PC-3 (cell line): ENCODE measurements at regions not wholly inside any gene's neighbourhood (a gene's known extent, or its start where the extent isn't known, plus 50 kb on each side); places are given as distances from the start of the nearest gene placed in this dataset.
A peak's percentile ranks its signal among the peaks of the same experiment; 100 is the strongest.

Experiments
- ATAC-seq: fragments of 200-7000 bp; cut with Tn5 transposase; 2 replicates; pipeline ENCODE4 v1.9.1; 2020; ENCODE audit warnings: mild to moderate bottlenecking, moderate library complexity
- BruUV-seq: library from RNA; stranded (reverse); fragments of 400-500 nt; replicated peaks from 2 replicates; lab custom pipeline; 2021; lab: Mats Ljungman, UMichigan
- CTCF ChIA-PET: fragments of 300-600 bp; sonication (Branson Sonifier 250); formaldehyde crosslinking; loops from one replicate; lab custom pipeline; 2022; ENCODE audit warnings: antibody characterized with exemption; lab: Charles Lee
- POLR2A ChIA-PET: fragments of 300-600 bp; sonication (Branson Sonifier 250); formaldehyde crosslinking; loops from one replicate; lab custom pipeline; 2022; ENCODE audit warnings: antibody characterized with exemption; ENCODE audit not compliant: unreplicated experiment; lab: Charles Lee
- DNase-seq: peaks from one replicate; pipeline ENCODE4 v3.0.0-alpha.2; 2015
- H2AFZ ChIP-seq: fragments of 300-600 bp; sonication (generic); 2 replicates; pipeline ENCODE4 v1.6.0; 2016; ENCODE audit warnings: antibody characterized with exemption, low read length
- H3F3A ChIP-seq: fragments of 300-600 bp; sonication (generic); one replicate; pipeline ENCODE4 v1.6.0; 2017; ENCODE audit warnings: antibody characterized with exemption, low read length, control low read depth, mild to moderate bottlenecking; ENCODE audit not compliant: unreplicated experiment
- H3K27ac ChIP-seq: fragments of 300-600 bp; sonication (generic); 2 replicates; pipeline ENCODE4 v1.5.1; 2016; ENCODE audit warnings: mild to moderate bottlenecking, low read length
- H3K27me3 ChIP-seq: fragments of 300-600 bp; sonication (generic); 2 replicates; pipeline ENCODE4 v1.6.1; 2016; ENCODE audit warnings: low read length, mixed read lengths
- H3K36me3 ChIP-seq: fragments of 300-600 bp; sonication (generic); 2 replicates; pipeline ENCODE4 v1.6.1; 2016; ENCODE audit warnings: low read depth, mixed run types, low read length, mixed read lengths
- H3K4me1 ChIP-seq: fragments of 300-600 bp; sonication (generic); 2 replicates; pipeline ENCODE4 v1.5.1; 2016; ENCODE audit warnings: low read length; ENCODE audit not compliant: insufficient read depth
- H3K4me2 ChIP-seq: fragments of 300-600 bp; sonication (generic); 2 replicates; pipeline ENCODE4 v1.6.0; 2016; ENCODE audit warnings: low read length
- H3K4me3 ChIP-seq: fragments of 300-600 bp; sonication (generic); 2 replicates; pipeline ENCODE4 v1.5.1; 2016; ENCODE audit warnings: mild to moderate bottlenecking, low read length, mixed read lengths
- H3K79me2 ChIP-seq: fragments of 300-600 bp; sonication (generic); 2 replicates; pipeline ENCODE4 v1.6.1; 2017; ENCODE audit warnings: low read length, mixed read lengths
- H3K9ac ChIP-seq: fragments of 300-600 bp; sonication (generic); 2 replicates; pipeline ENCODE4 v1.6.0; 2016; ENCODE audit warnings: mild to moderate bottlenecking, low read length
- H3K9me2 ChIP-seq: fragments of 300-600 bp; sonication (generic); replicated peaks from 2 replicates; pipeline ENCODE4 v1.6.1; 2016; ENCODE audit warnings: mixed run types, low read length, mixed read lengths
- H3K9me3 ChIP-seq: fragments of 300-600 bp; sonication (generic); 2 replicates; pipeline ENCODE4 v1.6.1; 2016; ENCODE audit warnings: low read length, mixed read lengths
- H4K20me1 ChIP-seq: fragments of 300-600 bp; sonication (generic); 2 replicates; pipeline ENCODE4 v1.6.1; 2016; ENCODE audit warnings: low read length, mixed read lengths
- EZH2 ChIP-seq: fragments of 300-600 bp; sonication (generic); IDR thresholded peaks from one replicate; pipeline ENCODE4 v1.6.1; 2017; ENCODE audit warnings: antibody characterized with exemption, mild to moderate bottlenecking, low read length; ENCODE audit not compliant: unreplicated experiment
- EZH2phosphoT487 ChIP-seq: fragments of 300-600 bp; sonication (generic); IDR thresholded peaks from 2 replicates; pipeline ENCODE4 v1.6.1; 2018; ENCODE audit warnings: mild to moderate bottlenecking, antibody characterized with exemption, low read length, borderline replicate concordance
- intact Hi-C: fragments of 100-400 bp; cut with micrococcal nuclease; formaldehyde crosslinking; loops from 2 replicates; pipeline ENCODE4 v1.9.0; 2023
- TF ChIP-seq, protein P1 (sequence below): fragments of 300-600 bp; sonication (generic); conservative IDR thresholded peaks from 2 replicates; pipeline ENCODE4 v1.5.1; 2017; ENCODE audit warnings: antibody characterized with exemption, low read depth, mild to moderate bottlenecking, low read length

DNA sequence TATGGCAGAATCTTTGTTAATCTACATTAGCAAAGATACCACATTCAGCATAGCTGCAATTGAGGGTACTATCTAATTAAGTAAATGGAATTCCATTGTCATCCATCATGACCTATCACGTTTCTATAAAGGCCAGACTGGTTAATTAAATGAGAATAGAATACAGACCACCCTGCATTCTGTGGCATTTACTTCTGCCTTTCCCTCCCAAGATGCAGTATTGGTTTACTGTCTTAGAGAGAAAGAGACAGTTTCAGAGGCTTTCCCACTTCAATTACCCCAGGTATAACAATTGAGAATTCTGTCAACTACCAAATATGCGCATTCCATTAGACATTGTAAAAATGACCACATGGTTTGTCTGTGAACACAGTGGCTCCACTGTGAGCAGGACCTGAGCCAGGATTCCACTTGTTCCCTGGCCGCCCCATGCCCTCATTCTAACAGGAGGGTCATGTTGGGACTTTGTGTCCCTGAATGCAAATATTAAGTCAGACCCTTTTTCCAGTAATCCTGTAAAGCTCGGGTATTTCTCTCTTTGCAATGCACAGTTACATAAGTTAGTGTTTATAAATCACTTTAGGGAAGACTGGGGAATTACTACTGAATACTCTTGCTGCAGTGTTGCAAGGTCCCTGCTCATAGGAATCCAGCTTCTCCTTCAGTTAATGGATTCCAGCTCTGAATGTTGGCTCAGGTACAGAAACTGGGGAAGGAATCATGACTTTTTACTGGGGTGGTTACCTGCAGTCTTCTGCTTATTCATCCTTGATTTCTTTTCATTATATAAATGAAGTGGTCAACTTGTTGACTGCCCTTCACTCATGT is 261.0 kb downstream of the PDGFC start:
- POLR2A ChIA-PET = no interaction called here

DNA sequence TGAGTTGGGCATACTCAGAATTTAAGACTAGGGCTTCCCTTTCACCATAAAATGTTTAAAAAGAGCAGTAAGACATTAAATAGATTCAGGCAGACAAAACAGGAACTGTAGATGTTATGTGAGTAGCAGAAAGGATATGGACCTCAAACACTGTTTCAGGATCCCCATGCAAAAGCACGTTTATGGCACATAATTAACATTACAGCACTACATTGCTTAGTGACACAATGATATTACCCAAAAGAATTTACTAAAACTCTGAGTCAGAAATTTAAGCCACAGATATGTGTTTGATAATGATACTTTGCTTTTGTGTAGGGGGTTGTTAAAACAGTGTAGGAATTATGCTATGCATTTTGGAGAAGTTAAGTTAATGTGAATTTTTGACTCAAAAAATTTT is 266.3 kb downstream of the PDGFC start:
- no peaks in the 10 kb centered on the region for H4K20me1 ChIP-seq
- BruUV-seq = no TSS peak
- no peaks in the 10 kb centered on the region for H3K79me2 ChIP-seq
- no peaks in the 10 kb centered on the region for H3K36me3 ChIP-seq
- no peak for ATAC-seq
- H3K4me2 ChIP-seq = no peak overlapping the region
- H3K4me1 ChIP-seq = peaks cover 9% of the 10 kb centered on the region
- ChIA-PET POLR2A (no interaction called here), CTCF (no interaction called here)
- H2AFZ ChIP-seq = 0 out of 2 replicates have a peak overlapping the region, but pooled peaks have one; percentile 29
- no peaks in the 10 kb centered on the region for H3K9me2 ChIP-seq
- no peaks in the 10 kb centered on the region for H3K27me3 ChIP-seq
- peak; percentile 26 for DNase-seq
- H3K9me3 ChIP-seq = no peaks in the 10 kb centered on the region
- H3K27ac ChIP-seq = no peak overlapping the region
- intact Hi-C loops = no loop called here
- no peaks in the 10 kb centered on the region for H3F3A ChIP-seq
- H3K9ac ChIP-seq = no peak overlapping the region
- TF ChIP-seq EZH2 (no peak), EZH2phosphoT487 (no peak)
- TF ChIP-seq, protein P1, sequence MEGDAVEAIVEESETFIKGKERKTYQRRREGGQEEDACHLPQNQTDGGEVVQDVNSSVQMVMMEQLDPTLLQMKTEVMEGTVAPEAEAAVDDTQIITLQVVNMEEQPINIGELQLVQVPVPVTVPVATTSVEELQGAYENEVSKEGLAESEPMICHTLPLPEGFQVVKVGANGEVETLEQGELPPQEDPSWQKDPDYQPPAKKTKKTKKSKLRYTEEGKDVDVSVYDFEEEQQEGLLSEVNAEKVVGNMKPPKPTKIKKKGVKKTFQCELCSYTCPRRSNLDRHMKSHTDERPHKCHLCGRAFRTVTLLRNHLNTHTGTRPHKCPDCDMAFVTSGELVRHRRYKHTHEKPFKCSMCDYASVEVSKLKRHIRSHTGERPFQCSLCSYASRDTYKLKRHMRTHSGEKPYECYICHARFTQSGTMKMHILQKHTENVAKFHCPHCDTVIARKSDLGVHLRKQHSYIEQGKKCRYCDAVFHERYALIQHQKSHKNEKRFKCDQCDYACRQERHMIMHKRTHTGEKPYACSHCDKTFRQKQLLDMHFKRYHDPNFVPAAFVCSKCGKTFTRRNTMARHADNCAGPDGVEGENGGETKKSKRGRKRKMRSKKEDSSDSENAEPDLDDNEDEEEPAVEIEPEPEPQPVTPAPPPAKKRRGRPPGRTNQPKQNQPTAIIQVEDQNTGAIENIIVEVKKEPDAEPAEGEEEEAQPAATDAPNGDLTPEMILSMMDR = no peak
- no peak overlapping the region for H3K4me3 ChIP-seq

More for the DNA sequence above, 261.0 kb downstream of the PDGFC start:
- Histone ChIP-seq H4K20me1 (no peaks in the 10 kb centered on the region), H3K27me3 (no peaks in the 10 kb centered on the region), H3K4me3 (no peak overlapping the region), H3K36me3 (no peaks in the 10 kb centered on the region), H3K4me2 (no peak overlapping the region), H2AFZ (no peak overlapping the region), H3K9me3 (no peaks in the 10 kb centered on the region), H3K9ac (no peak overlapping the region), H3K79me2 (no peaks in the 10 kb centered on the region), H3K4me1 (no peaks in the 10 kb centered on the region), H3K9me2 (no peaks in the 10 kb centered on the region), H3K27ac (no peak overlapping the region), H3F3A (no peaks in the 10 kb centered on the region)
- BruUV-seq = no TSS peak
- peak; percentile 1 for DNase-seq
- TF ChIP-seq EZH2 (no peak), EZH2phosphoT487 (no peak)
- TF ChIP-seq, protein P1 = no peak
- intact Hi-C loops = no loop called here
- CTCF ChIA-PET = no interaction called here
- ATAC-seq = no peak

DNA sequence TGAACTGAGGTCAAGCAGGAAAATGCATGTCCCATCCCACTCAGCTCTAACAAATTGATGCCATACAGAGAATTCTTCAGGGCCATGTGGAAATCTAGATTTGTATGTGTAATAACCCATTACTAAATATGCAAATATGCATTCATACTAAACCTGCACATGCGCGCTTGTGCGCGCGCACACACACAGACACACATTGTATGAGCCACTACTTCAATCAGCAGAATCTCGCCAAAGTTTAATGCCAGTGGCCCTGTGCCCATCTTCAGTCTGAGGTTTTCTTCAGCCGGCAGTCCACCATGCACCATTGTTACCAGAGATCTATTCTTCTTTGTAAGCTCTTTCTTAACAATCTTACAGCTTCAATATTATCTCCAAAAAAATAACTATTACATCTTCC is 276.4 kb downstream of the PDGFC start:
- Histone ChIP-seq H3K9me2 (no peaks in the 10 kb centered on the region), H3K9ac (no peak overlapping the region), H3K9me3 (no peaks in the 10 kb centered on the region), H3F3A (no peaks in the 10 kb centered on the region), H3K27ac (no peak overlapping the region), H3K4me2 (no peak overlapping the region), H3K36me3 (no peaks in the 10 kb centered on the region), H3K27me3 (no peaks in the 10 kb centered on the region), H3K79me2 (no peaks in the 10 kb centered on the region), H3K4me3 (no peak overlapping the region), H3K4me1 (no peaks in the 10 kb centered on the region), H4K20me1 (no peaks in the 10 kb centered on the region), H2AFZ (no peak overlapping the region)
- no TSS peak for BruUV-seq
- TF ChIP-seq EZH2phosphoT487 = no peak
- TF ChIP-seq, protein P1 = no peak
- TF ChIP-seq EZH2 = no peak
- ChIA-PET CTCF (no interaction called here), POLR2A (no interaction called here)
- intact Hi-C loops = no loop called here
- no peak for ATAC-seq
- DNase-seq = no peak
